ENCODE measurements at regions not wholly inside any gene's neighbourhood (a gene's known extent, or its start where the extent isn't known, plus 50 kb on each side); places are given as distances from the start of the nearest gene placed in this dataset.

DNA sequence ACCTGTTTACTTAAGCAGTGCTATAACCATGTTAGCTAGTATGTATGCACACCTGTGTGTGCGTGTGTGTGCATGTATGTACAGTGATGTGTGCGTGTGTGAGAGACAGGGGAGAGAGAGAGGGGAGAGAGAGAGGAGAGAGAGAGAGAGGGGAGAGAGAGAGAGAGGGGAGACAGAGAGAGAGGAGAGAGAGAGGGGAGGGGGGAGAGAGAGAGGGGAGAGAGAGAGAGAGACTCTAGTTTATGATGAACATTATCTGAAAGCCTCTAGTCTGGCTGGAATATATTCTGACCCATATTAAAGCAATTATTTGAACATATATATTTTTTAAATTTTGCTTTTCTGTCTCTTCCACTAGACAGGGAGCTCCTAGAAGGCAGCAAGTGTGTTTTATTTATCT is 117.5 kb upstream of the CPEB4 start:
- TF ChIP-seq, protein P1, sequence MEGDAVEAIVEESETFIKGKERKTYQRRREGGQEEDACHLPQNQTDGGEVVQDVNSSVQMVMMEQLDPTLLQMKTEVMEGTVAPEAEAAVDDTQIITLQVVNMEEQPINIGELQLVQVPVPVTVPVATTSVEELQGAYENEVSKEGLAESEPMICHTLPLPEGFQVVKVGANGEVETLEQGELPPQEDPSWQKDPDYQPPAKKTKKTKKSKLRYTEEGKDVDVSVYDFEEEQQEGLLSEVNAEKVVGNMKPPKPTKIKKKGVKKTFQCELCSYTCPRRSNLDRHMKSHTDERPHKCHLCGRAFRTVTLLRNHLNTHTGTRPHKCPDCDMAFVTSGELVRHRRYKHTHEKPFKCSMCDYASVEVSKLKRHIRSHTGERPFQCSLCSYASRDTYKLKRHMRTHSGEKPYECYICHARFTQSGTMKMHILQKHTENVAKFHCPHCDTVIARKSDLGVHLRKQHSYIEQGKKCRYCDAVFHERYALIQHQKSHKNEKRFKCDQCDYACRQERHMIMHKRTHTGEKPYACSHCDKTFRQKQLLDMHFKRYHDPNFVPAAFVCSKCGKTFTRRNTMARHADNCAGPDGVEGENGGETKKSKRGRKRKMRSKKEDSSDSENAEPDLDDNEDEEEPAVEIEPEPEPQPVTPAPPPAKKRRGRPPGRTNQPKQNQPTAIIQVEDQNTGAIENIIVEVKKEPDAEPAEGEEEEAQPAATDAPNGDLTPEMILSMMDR (IDR thresholded peaks at IDR 0.05), result no peak
- no peak for TF ChIP-seq ZFX (IDR thresholded peaks at IDR 0.05; ENCODE audit: borderline replicate concordance)
